HG03469 (cell line): ENCODE measurements at regions not wholly inside any gene's neighbourhood (a gene's known extent, or its start where the extent isn't known, plus 50 kb on each side); places are given as distances from the start of the nearest gene placed in this dataset.
"Not testable (repeated sequence)": the region's sequence is repeated elsewhere in the genome, so short reads cannot be mapped to it uniquely, and the experiment has no call there.

Source experiments
- ATAC-seq: cut with Tn5 transposase; IDR thresholded peaks from one replicate; pipeline ENCODE4 v1.9.1; 2021; ENCODE audit warnings: mild to moderate bottlenecking, moderate library complexity, moderate number of reproducible peaks; ENCODE audit not compliant: unreplicated experiment

GRCh38 chr16:63129411-63130125, 1093.3 kb upstream of the CDH8 start:
- ATAC-seq, result no peak

DNA sequence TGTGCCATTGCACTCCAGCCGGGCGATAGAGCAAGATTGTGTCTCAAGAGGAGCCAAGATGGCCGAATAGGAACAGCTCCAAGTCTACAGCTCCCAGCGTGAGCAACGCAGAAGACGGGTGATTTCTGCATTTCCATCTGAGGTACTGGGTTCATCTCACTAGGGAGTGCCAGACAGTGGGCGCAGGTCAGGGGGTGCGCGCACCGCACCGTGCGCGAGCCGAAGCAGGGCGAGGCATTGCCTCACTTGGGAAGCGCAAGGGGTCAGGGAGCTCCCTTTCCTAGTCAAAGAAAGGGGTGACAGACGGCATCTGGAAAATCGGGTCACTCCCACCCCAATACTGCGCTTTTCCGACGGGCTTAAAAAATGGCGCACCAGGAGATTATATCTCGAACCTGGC, 1083.7 kb upstream of the CDH8 start:
- ATAC-seq, result not testable (repeated sequence)

DNA sequence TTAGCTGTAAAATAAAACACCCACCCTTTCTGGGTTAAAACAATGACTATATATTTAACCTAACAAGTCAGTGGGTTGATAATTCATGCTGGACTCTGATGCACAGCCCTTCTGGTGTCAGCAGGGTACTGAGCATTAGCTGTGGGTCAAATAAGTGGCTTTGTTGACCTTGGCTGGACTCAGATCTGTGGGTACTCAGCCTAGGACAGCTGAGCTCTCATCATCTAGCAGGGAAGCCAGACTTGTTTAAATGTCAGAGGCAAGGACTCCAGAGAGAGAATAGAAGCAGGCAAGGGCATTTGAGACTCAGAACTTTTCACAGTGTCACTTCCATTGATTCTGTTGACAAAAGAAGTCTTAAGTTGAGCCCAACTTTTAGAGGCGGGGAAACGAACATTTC, 1063.8 kb upstream of the CDH8 start:
- no peak for ATAC-seq

GRCh38 chr16:63096857-63097256, 1060.6 kb upstream of the CDH8 start:
- no peak for ATAC-seq

DNA sequence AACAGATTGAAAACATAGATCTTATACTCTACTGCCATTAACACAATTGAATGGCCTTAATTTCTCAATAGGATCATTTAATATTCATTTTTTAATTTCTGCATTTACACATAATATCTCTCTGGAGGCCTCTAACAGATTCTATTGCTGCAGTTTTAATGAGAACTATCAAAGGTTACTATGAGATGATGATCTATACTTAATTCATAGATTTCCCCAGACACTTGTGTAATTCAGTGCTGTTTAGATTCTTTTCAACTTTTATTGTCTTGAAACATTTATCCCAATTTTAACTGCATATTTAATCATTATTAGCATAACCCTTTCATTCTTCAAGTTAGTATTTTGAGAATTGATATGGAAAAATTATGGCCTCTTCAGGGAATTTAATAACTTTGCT, 1056.5 kb upstream of the CDH8 start:
- no peak for ATAC-seq

DNA sequence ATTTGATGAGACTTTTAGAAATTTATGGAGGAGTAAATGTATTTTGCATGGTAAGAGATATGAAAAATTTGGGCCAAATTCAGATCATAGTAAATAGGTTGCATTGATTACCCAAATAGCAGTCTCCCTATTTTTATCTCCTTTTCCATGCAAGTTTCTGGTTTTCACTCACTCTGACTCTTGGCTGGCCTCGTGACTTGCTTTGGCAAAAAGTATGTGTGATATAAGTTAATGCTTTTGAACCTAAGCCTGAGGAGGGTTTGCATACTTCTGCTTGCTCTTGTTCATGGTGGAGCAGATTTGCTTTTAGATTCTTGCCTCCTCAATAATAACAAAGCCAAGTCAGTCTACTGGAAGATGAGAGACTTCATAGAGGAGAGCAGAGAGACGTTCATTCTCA, 1045.9 kb upstream of the CDH8 start:
- no peak for ATAC-seq

DNA sequence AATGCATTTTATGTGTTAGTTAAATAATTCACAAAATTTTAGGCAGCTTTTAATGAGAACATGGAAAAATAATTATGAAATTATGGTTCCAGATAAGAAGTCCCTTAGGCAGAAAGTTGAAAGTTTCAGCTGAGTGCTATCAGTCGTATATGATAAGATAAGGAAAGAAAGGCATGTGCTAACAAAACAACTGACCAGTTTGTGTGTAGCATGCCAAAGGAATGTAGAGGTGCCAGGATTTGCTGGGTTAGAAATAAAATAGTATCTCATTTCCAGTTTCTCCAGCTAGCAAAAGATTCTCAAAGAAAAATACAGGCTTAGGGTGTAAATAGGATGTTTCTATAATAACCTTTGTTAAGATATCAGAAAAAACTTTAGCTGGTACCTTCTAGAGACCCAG, 1044.5 kb upstream of the CDH8 start:
- no peak for ATAC-seq

GRCh38 chr16:63069047-63069446, 1032.8 kb upstream of the CDH8 start:
- ATAC-seq, result no peak

GRCh38 chr16:63067141-63067540, 1030.9 kb upstream of the CDH8 start:
- ATAC-seq, result no peak

DNA sequence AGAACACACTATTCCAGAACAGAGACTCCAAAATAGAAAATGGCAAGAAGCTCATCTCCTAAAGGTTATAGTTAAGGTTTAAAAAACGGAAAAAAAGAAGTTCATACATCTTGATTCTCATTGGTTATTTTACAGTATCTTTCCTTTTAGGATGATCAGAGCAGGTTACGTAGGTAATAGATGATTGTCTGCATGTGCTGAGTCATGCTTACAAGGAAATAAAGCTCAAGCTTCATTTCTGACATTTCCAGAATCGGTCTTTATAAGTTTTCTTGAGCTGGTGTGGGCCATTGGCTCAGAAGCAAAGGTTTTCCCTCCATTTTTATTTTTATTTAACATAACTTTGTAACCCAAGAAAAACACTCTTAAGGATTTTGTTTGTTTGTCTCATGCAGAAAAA, 1030.3 kb upstream of the CDH8 start:
- ATAC-seq, result no peak

- ATAC-seq, result no peak
Measured at GRCh38 chr16:63061319-63061718, 1025.1 kb upstream of the CDH8 start.

DNA sequence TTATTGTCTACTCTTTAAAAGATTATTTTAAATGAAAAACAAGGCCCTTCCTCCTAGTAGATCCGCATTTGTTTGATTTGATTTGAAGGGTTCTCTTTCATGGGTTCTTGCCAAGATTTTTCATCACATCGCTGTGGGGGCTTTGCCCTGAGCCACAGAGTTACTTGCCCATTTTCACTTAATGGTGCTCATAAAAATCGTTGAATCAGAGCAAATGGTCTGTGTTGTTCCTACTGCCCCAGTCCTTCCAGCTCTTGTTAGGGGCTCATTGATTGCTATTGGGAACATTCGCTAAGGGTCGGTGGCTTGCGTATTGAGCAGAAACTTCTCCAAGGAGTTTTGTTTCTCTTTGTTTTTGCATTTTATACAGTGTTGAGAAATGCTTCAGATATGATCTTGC, 1023.4 kb upstream of the CDH8 start:
- ATAC-seq, result no peak

DNA sequence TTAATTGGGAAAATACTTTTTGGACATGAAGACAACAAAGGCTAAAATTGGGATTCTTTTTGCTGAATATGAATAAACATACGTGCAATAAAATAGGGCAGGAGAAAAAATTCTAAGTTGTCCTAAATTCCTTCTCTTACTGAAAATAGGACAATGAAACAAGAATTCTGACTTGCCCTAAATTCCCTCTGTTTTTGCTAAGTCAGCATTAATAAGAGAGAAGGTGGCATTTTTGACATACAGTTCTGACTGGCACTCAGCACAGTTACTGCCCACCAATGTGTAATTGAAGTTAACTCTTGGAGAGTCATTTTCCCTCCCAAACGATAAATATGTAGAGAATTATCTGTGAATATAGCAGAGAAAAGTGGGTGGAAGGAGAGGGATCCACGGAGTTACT, 1021.1 kb upstream of the CDH8 start:
- ATAC-seq, result no peak

GRCh38 chr16:63050391-63050790, 1014.2 kb upstream of the CDH8 start:
- ATAC-seq, result no peak

- ATAC-seq, result no peak
Measured at GRCh38 chr16:63038397-63039106, 1002.3 kb upstream of the CDH8 start.

GRCh38 chr16:63037761-63038396, 1001.6 kb upstream of the CDH8 start:
- ATAC-seq, result no peak

DNA sequence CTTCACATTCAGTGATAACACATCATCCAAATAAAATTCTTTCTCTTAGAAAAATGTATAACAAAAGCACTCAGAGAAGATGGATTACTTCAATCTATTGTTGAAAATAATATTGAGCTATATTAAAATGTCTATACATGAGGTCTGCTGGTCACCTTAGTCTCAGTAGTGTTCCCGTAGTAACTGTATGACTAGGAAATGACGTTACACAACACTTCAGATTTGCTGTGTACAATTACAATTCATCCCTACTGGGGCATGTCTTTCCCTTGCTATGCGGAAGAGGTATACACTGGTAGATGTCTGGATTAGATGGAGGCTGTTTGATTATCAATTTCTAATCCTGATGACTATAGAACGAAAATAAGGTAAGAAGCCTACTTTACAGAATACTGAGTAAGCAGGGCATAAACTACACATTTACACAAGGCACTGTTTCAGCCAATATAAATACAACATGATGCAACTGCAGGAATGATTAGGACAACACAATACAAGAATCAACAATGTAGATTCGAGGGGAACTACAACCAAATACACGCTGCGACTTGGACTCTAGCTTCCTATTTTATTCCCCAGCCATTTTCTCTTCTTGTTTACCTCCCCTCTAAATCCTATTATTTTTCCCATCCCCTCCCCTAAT, 982.5 kb upstream of the CDH8 start:
- no peak for ATAC-seq

- no peak for ATAC-seq
Measured at GRCh38 chr16:63008688-63009087, 972.5 kb upstream of the CDH8 start.

DNA sequence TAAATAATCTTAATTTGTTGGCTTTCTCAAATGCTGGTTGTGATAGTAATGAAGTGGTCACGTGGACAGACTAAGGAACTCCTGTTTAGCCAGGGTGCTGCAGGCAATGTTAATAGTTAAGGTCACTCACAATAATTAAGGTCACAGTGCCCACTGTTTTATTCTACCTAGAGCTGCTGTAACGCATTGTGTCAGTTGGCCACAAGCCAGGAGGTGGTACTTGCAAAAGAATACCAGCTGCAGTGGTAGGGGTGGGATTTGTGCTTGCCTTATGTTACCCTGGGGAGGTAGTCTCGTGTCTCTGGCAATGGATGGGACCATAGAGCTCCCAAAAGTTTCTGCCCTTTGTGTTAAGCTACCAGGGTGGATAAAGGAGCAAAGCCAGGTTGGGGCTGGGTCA, 969.1 kb upstream of the CDH8 start:
- no peak for ATAC-seq

GRCh38 chr16:62989480-62989879, 953.2 kb upstream of the CDH8 start:
- ATAC-seq, result no peak

GRCh38 chr16:62985722-62986121, 949.5 kb upstream of the CDH8 start:
- ATAC-seq, result no peak

GRCh38 chr16:62978451-62978850, 942.2 kb upstream of the CDH8 start:
- no peak for ATAC-seq
